HEK293T (cell line): ENCODE measurements at regions not wholly inside any gene's neighbourhood (a gene's known extent, or its start where the extent isn't known, plus 50 kb on each side); places are given as distances from the start of the nearest gene placed in this dataset.

Experiments
- ARNT ChIP-seq: fragments of 450-650 bp; IDR thresholded peaks from 2 replicates; pipeline ENCODE4 v1.6.1; 2017; ENCODE audit warnings: mild to moderate bottlenecking
- BHLHE40 ChIP-seq: fragments of 450-650 bp; IDR thresholded peaks from 2 replicates; pipeline ENCODE4 v1.6.1; 2016; ENCODE audit warnings: mild to moderate bottlenecking, moderate library complexity, borderline replicate concordance
- ELF4 ChIP-seq: fragments of 450-650 bp; IDR thresholded peaks from 2 replicates; pipeline ENCODE4 v1.6.1; 2017; ENCODE audit warnings: antibody characterized with exemption
- FOXA1 ChIP-seq: fragments of 450-650 bp; IDR thresholded peaks from 2 replicates; pipeline ENCODE4 v1.6.1; 2016; ENCODE audit warnings: mild to moderate bottlenecking
- FOXK2 ChIP-seq: fragments of 450-650 bp; IDR thresholded peaks from 2 replicates; pipeline ENCODE4 v1.6.1; 2016; ENCODE audit warnings: mild to moderate bottlenecking
- FOXM1 ChIP-seq: fragments of 450-650 bp; IDR thresholded peaks from 2 replicates; pipeline ENCODE4 v1.6.1; 2017; ENCODE audit warnings: mild to moderate bottlenecking, borderline replicate concordance
- HDGF ChIP-seq: fragments of 450-650 bp; IDR thresholded peaks from 2 replicates; pipeline ENCODE4 v1.6.1; 2017; ENCODE audit warnings: antibody characterized with exemption, borderline replicate concordance
- NFRKB ChIP-seq: fragments of 450-650 bp; IDR thresholded peaks from 2 replicates; pipeline ENCODE4 v1.6.1; 2016; ENCODE audit warnings: mild to moderate bottlenecking, moderate library complexity
- SP1 ChIP-seq: fragments of 450-650 bp; IDR thresholded peaks from 2 replicates; pipeline ENCODE4 v1.6.1; 2017
- SUZ12 ChIP-seq: fragments of 450-650 bp; IDR thresholded peaks from 2 replicates; pipeline ENCODE4 v1.6.1; 2016; ENCODE audit warnings: mild to moderate bottlenecking
- TARDBP ChIP-seq: fragments of 450-650 bp; IDR thresholded peaks from 2 replicates; pipeline ENCODE4 v1.6.1; 2016
- ZNF384 ChIP-seq: fragments of 450-650 bp; IDR thresholded peaks from 2 replicates; pipeline ENCODE4 v1.6.1; 2016

GRCh38 chr1:56301791-56302190 lies 277.6 kb downstream of the PLPP3 start:
- TF ChIP-seq ZNF384 = no peak
- no peak for TF ChIP-seq SP1
- no peak for TF ChIP-seq ARNT
- no peak for TF ChIP-seq TARDBP
- TF ChIP-seq SUZ12 = no peak
- TF ChIP-seq FOXM1 = no peak
- no peak for TF ChIP-seq FOXA1
- no peak for TF ChIP-seq BHLHE40
- no peak for TF ChIP-seq NFRKB
- TF ChIP-seq ELF4 = no peak
- no peak for TF ChIP-seq HDGF
- no peak for TF ChIP-seq FOXK2
